ENCODE measurements at regions not wholly inside any gene's neighbourhood (a gene's known extent, or its start where the extent isn't known, plus 50 kb on each side); places are given as distances from the start of the nearest gene placed in this dataset.

- TF ChIP-seq ATF2 (IDR thresholded peaks at IDR 0.05; ENCODE audit: low read length) (no peak), POLR2A (IDR thresholded peaks at IDR 0.05; ENCODE audit: control extremely low read depth in 1 of 2, low read depth in 2 of 2, low read length in 2 of 2) (no peak), EP300 (IDR thresholded peaks at IDR 0.05; ENCODE audit: borderline replicate concordance in 1 of 2, low read depth in 2 of 2, low read length in 2 of 2) (no peak), SP2 (IDR thresholded peaks at IDR 0.05; ENCODE audit: low read length) (no peak), CTBP2 (IDR thresholded peaks at IDR 0.05; ENCODE audit: borderline replicate concordance, insufficient read depth, insufficient read length, low read length) (no peak), CTCF (IDR thresholded peaks at IDR 0.05; ENCODE audit: control extremely low read depth in 1 of 3, insufficient read depth in 1 of 3, low read depth in 1 of 3, low read length in 3 of 3) (peak; percentile 84 to 95 (median 90)), EGR1 (IDR thresholded peaks at IDR 0.05; ENCODE audit: borderline replicate concordance, low read depth, low read length) (no peak), ATF3 (IDR thresholded peaks at IDR 0.05; ENCODE audit: insufficient read depth, low read depth, low read length) (no peak), TBP (IDR thresholded peaks at IDR 0.05; ENCODE audit: low read depth, low read length) (no peak; the same call in 1 of the 2 replicates), SP4 (IDR thresholded peaks at IDR 0.05; ENCODE audit: low read length) (peak; percentile 43; the same call in 1 of the 2 replicates), ZNF274 (IDR thresholded peaks at IDR 0.05; ENCODE audit: borderline replicate concordance, extremely low read depth, low read length) (no peak), MAX (IDR thresholded peaks at IDR 0.05) (0 out of 2 replicates have a peak, but pooled peaks have one; percentile 33), RXRA (IDR thresholded peaks at IDR 0.05; ENCODE audit: insufficient read depth, low read depth, low read length) (no peak), GABPA (IDR thresholded peaks at IDR 0.05; ENCODE audit: borderline replicate concordance, insufficient read depth, low read length) (no peak), SUZ12 (IDR thresholded peaks at IDR 0.05; ENCODE audit: low read length) (no peak), YY1 (IDR thresholded peaks at IDR 0.05; ENCODE audit: low read depth, low read length) (peak; percentile 73; the same call in 1 of the 2 replicates), RFX5 (IDR thresholded peaks at IDR 0.05; ENCODE audit: borderline replicate concordance, low read depth, low read length) (no peak), JUND (IDR thresholded peaks at IDR 0.05; ENCODE audit: low read length) (no peak), CHD2 (IDR thresholded peaks at IDR 0.05; ENCODE audit: low read length) (no peak)
These were observed 246.8 kb downstream of the SKIDA1 start (continued) for GRCh38 chr10:21278491-21279216.
